Endothelial cell of hepatic sinusoid (primary cell): ENCODE measurements at regions not wholly inside any gene's neighbourhood (a gene's known extent, or its start where the extent isn't known, plus 50 kb on each side); places are given as distances from the start of the nearest gene placed in this dataset.
"Not testable (repeated sequence)": the region's sequence is repeated elsewhere in the genome, so short reads cannot be mapped to it uniquely, and the experiment has no call there.

Source experiments
- in situ Hi-C: cut with HindIII; loops from 2 replicates; pipeline ENCODE4 v1.10.0; 2017; ENCODE audit warnings: low sequenced_read_pairs

- in situ Hi-C loops = no loop called here
Measured at GRCh38 chr16:65384441-65384840, 262.6 kb upstream of the CDH11 start.

GRCh38 chr16:65377195-65377594 lies 255.3 kb upstream of the CDH11 start:
- in situ Hi-C loops = no loop called here

GRCh38 chr16:65376601-65377000 lies 254.7 kb upstream of the CDH11 start:
- in situ Hi-C loops = no loop called here

- in situ Hi-C loops = no loop called here
Measured at GRCh38 chr16:65375651-65376050, 253.8 kb upstream of the CDH11 start.

- in situ Hi-C loops = no loop called here
Measured at GRCh38 chr16:65373097-65373496, 251.2 kb upstream of the CDH11 start.

- in situ Hi-C loops = no loop called here
Measured at GRCh38 chr16:65372171-65372570, 250.3 kb upstream of the CDH11 start.

- in situ Hi-C loops = no loop called here
Measured at GRCh38 chr16:65365732-65366715, 244.2 kb upstream of the CDH11 start.

- in situ Hi-C loops = not testable (repeated sequence)
Measured at GRCh38 chr16:65356721-65357120, 234.9 kb upstream of the CDH11 start.

GRCh38 chr16:65355706-65356105 lies 233.8 kb upstream of the CDH11 start:
- in situ Hi-C loops = no loop called here

- in situ Hi-C loops = no loop called here
Measured at GRCh38 chr16:65353183-65353582, 231.3 kb upstream of the CDH11 start.

- in situ Hi-C loops = no loop called here
Measured at GRCh38 chr16:65349626-65350025, 227.8 kb upstream of the CDH11 start.

GRCh38 chr16:65343556-65343955 lies 221.7 kb upstream of the CDH11 start:
- in situ Hi-C loops = no loop called here

- in situ Hi-C loops = no loop called here
Measured at GRCh38 chr16:65342231-65342866, 220.5 kb upstream of the CDH11 start.

- in situ Hi-C loops = no loop called here
Measured at GRCh38 chr16:65339062-65339461, 217.2 kb upstream of the CDH11 start.

GRCh38 chr16:65336160-65336559 lies 214.3 kb upstream of the CDH11 start:
- in situ Hi-C loops = no loop called here

GRCh38 chr16:65334081-65334480 lies 212.2 kb upstream of the CDH11 start:
- in situ Hi-C loops = no loop called here

GRCh38 chr16:65333283-65333682 lies 211.4 kb upstream of the CDH11 start:
- in situ Hi-C loops = no loop called here

GRCh38 chr16:65327346-65327745 lies 205.5 kb upstream of the CDH11 start:
- in situ Hi-C loops = no loop called here

GRCh38 chr16:65323655-65324237 lies 201.9 kb upstream of the CDH11 start:
- in situ Hi-C loops = no loop called here

GRCh38 chr16:65319621-65320231 lies 197.9 kb upstream of the CDH11 start:
- in situ Hi-C loops = no loop called here

GRCh38 chr16:65318590-65319257 lies 196.9 kb upstream of the CDH11 start:
- in situ Hi-C loops = no loop called here
